ENCODE measurements at regions not wholly inside any gene's neighbourhood (a gene's known extent, or its start where the extent isn't known, plus 50 kb on each side); places are given as distances from the start of the nearest gene placed in this dataset.
"Not testable (repeated sequence)": the region's sequence is repeated elsewhere in the genome, so short reads cannot be mapped to it uniquely, and the experiment has no call there.

- TF ChIP-seq CTCF (IDR thresholded peaks at IDR 0.05); EZH2 (IDR thresholded peaks at IDR 0.05; ENCODE audit: borderline replicate concordance, insufficient read depth, low read depth, low read length, poor library complexity, severe bottlenecking): not testable (repeated sequence)
Measured at GRCh38 chr14:105923520-105924191, 397.3 kb downstream of the TMEM121 start.
